ENCODE measurements at regions not wholly inside any gene's neighbourhood (a gene's known extent, or its start where the extent isn't known, plus 50 kb on each side); places are given as distances from the start of the nearest gene placed in this dataset.

DNA sequence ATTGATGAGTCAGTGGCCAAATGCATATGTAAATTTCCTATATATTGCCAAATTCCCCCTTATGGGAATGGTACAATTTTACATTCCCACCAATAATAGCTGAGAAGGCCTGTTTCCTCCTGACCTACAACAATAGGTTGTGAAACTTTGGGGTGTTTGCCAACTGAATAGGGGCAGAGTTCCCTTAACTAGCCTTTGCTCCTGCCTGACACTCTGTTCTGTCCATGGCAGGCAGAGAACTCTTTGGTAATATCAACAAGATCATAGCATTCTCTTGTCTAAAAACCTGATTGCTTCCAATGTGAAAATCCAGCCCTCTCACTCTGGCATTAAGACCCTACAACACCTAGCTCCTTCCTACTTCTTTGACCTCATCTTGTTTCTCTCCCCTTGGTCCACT is 149.7 kb downstream of the HAPSTR1 start:
- Mint-ChIP-seq H3K4me1 (no peaks in the 10 kb centered on the region), H3K27me3 (ENCODE audit: low read depth in 2 of 2) (peaks cover 5 to 6% of the 10 kb centered on the region in 2 donors), H3K36me3 (no peaks in the 10 kb centered on the region), H3K9me3 (peaks cover 2 to 3% of the 10 kb centered on the region in 2 donors), H3K27ac (no peak overlapping the region), H3K4me3 (no peak overlapping the region)
- ATAC-seq (no peak), DNase-seq (no peak)
- Histone ChIP-seq H3K4me1 (ENCODE audit: control insufficient read depth, insufficient read depth, low read length) (no peaks in the 10 kb centered on the region), H3K4me3 (ENCODE audit: low read length) (no peak overlapping the region), H3K27ac (ENCODE audit: low read length) (no peak overlapping the region), H3K27me3 (ENCODE audit: control insufficient read depth, insufficient read depth, low read length) (no peaks in the 10 kb centered on the region), H3K36me3 (ENCODE audit: control insufficient read depth, insufficient read depth, low read length) (no peaks in the 10 kb centered on the region), H3K9me3 (ENCODE audit: control insufficient read depth, insufficient read depth, low read length) (no peaks in the 10 kb centered on the region)
- TF ChIP-seq, protein P1, sequence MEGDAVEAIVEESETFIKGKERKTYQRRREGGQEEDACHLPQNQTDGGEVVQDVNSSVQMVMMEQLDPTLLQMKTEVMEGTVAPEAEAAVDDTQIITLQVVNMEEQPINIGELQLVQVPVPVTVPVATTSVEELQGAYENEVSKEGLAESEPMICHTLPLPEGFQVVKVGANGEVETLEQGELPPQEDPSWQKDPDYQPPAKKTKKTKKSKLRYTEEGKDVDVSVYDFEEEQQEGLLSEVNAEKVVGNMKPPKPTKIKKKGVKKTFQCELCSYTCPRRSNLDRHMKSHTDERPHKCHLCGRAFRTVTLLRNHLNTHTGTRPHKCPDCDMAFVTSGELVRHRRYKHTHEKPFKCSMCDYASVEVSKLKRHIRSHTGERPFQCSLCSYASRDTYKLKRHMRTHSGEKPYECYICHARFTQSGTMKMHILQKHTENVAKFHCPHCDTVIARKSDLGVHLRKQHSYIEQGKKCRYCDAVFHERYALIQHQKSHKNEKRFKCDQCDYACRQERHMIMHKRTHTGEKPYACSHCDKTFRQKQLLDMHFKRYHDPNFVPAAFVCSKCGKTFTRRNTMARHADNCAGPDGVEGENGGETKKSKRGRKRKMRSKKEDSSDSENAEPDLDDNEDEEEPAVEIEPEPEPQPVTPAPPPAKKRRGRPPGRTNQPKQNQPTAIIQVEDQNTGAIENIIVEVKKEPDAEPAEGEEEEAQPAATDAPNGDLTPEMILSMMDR (IDR thresholded peaks at IDR 0.05), result no peak
- intact Hi-C loops (cut with micrococcal nuclease), result no loop called here

DNA sequence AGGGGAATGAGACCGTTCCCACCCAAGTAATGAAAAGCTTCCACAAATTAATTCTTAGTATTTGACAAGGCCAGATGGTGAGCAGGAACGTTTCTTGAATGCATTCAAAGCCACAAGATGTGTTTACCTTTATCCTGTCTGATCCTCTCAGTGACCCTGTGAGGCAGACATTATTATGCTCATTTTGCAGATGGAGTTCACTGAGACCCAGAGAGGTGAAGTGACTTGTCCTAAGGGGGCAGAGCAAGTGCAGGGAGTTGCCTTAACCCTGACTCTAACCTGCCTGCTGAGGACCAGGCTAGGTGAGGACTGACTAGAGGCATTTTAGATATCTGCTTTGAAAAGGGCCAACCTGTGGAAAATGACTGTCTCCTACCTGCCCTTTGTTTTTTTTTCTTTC is 156.7 kb downstream of the HAPSTR1 start:
- Mint-ChIP-seq H3K4me3 (no peak overlapping the region), H3K9me3 (no peaks in the 10 kb centered on the region), H3K27ac (no peak overlapping the region), H3K27me3 (ENCODE audit: low read depth in 2 of 2) (peaks cover 6 to 9% of the 10 kb centered on the region in 2 donors), H3K36me3 (no peaks in the 10 kb centered on the region), H3K4me1 (no peaks in the 10 kb centered on the region)
- TF ChIP-seq, protein P1 (IDR thresholded peaks at IDR 0.05), result no peak
- intact Hi-C loops (cut with micrococcal nuclease), result no loop called here
- no peaks in the 10 kb centered on the region for H3K27me3 ChIP-seq (ENCODE audit: control insufficient read depth, insufficient read depth, low read length)
- whole genome bisulfite sequencing (ENCODE audit: insufficient coverage), result 20% methylated on average over 2 of the region's 2 CpGs
- no peaks in the 10 kb centered on the region for H3K4me1 ChIP-seq (ENCODE audit: control insufficient read depth, insufficient read depth, low read length)
- H3K9me3 ChIP-seq (ENCODE audit: control insufficient read depth, insufficient read depth, low read length), result no peaks in the 10 kb centered on the region
- DNase-seq, result no peak
- H3K27ac ChIP-seq (ENCODE audit: low read length), result no peak overlapping the region
- H3K36me3 ChIP-seq (ENCODE audit: control insufficient read depth, insufficient read depth, low read length), result no peaks in the 10 kb centered on the region
- no peak overlapping the region for H3K4me3 ChIP-seq (ENCODE audit: low read length)
- ATAC-seq, result no peak

DNA sequence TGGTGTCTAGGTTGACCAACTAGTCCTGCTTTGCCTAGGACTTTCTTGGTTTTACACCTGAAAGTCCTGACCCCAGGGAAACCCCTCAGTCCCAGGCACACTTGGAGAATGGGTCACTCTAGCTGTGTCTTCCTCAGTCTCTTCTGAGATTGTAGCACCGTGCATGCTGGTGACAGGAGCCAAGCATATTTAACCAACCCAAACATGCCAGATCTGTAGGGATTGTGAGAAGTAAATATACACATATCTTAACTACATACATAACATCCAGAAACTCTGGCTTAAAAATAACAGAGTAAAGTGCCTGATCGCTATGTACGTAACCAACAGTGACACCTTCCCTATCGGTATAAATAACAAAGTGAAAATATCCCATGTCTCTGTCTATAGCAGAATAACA is 158.1 kb downstream of the HAPSTR1 start:
- no peak for DNase-seq
- Histone ChIP-seq H3K4me3 (ENCODE audit: low read length) (no peak overlapping the region), H3K36me3 (ENCODE audit: control insufficient read depth, insufficient read depth, low read length) (no peaks in the 10 kb centered on the region), H3K4me1 (ENCODE audit: control insufficient read depth, insufficient read depth, low read length) (no peaks in the 10 kb centered on the region), H3K27ac (ENCODE audit: low read length) (no peak overlapping the region), H3K9me3 (ENCODE audit: control insufficient read depth, insufficient read depth, low read length) (no peaks in the 10 kb centered on the region), H3K27me3 (ENCODE audit: control insufficient read depth, insufficient read depth, low read length) (no peaks in the 10 kb centered on the region)
- Mint-ChIP-seq H3K4me1 (no peaks in the 10 kb centered on the region), H3K9me3 (no peaks in the 10 kb centered on the region), H3K27me3 (ENCODE audit: low read depth in 2 of 2) (peaks cover 6 to 21% of the 10 kb centered on the region in 2 donors), H3K36me3 (no peaks in the 10 kb centered on the region), H3K4me3 (no peak overlapping the region), H3K27ac (no peak overlapping the region)
- 97% methylated on average over 3 of the region's 4 CpGs for WGBS (ENCODE audit: insufficient coverage)
- intact Hi-C loops (cut with micrococcal nuclease), result no loop called here
- TF ChIP-seq, protein P1 (IDR thresholded peaks at IDR 0.05), result no peak
- ATAC-seq, result no peak

DNA sequence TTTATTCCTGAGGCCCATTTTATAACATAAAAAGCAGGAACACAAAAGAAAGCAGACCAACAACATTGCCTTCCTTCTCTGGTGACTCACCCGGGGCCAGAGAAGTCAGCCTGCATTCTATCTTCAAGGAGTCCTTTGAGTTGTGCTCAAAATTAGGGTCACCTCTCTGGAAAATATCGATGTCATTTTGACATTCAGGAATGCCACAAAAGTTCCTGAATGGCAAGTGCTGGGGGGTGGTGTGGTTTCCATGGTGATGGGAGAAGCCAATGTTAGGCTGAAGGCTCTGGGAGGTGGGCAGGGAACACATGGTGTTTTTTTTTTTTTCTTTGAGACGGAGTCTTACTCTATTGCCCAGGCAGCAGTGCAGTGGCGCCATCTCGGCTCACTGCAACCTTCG is 159.6 kb downstream of the HAPSTR1 start:
- peaks cover 7 to 29% of the 10 kb centered on the region in 2 donors for H3K27me3 Mint-ChIP-seq (ENCODE audit: low read depth in 2 of 2)
- ATAC-seq, result no peak
- no peaks in the 10 kb centered on the region for H3K36me3 Mint-ChIP-seq
- Histone ChIP-seq H3K27me3 (ENCODE audit: control insufficient read depth, insufficient read depth, low read length) (no peaks in the 10 kb centered on the region), H3K9me3 (ENCODE audit: control insufficient read depth, insufficient read depth, low read length) (no peaks in the 10 kb centered on the region), H3K4me1 (ENCODE audit: control insufficient read depth, insufficient read depth, low read length) (no peaks in the 10 kb centered on the region), H3K4me3 (ENCODE audit: low read length) (no peak overlapping the region), H3K27ac (ENCODE audit: low read length) (no peak overlapping the region), H3K36me3 (ENCODE audit: control insufficient read depth, insufficient read depth, low read length) (no peaks in the 10 kb centered on the region)
- H3K4me1 Mint-ChIP-seq, result no peaks in the 10 kb centered on the region
- TF ChIP-seq, protein P1 (IDR thresholded peaks at IDR 0.05), result no peak
- intact Hi-C loops (cut with micrococcal nuclease), result no loop called here
- H3K27ac Mint-ChIP-seq, result no peak overlapping the region
- no peak for DNase-seq
- H3K9me3 Mint-ChIP-seq, result no peaks in the 10 kb centered on the region
- no peak overlapping the region for H3K4me3 Mint-ChIP-seq
- 87% methylated on average over 6 of the region's 6 CpGs for WGBS (ENCODE audit: insufficient coverage)
